OCI-LY1 (cell line): ENCODE measurements at regions not wholly inside any gene's neighbourhood (a gene's known extent, or its start where the extent isn't known, plus 50 kb on each side); places are given as distances from the start of the nearest gene placed in this dataset.

Experiments used
- H2AFZ ChIP-seq: fragments of 200-600 bp; sonication (generic), shearing (Covaris generic); 2 replicates; pipeline ENCODE4 v1.6.0; 2014; ENCODE audit warnings: antibody characterized with exemption, mild to moderate bottlenecking, low read length
- H3F3A ChIP-seq: fragments of 200-600 bp; sonication (generic), shearing (Covaris generic); 2 replicates; pipeline ENCODE4 v1.6.0; 2014; ENCODE audit warnings: mild to moderate bottlenecking, antibody characterized with exemption, low read length, moderate library complexity; ENCODE audit not compliant: insufficient read depth
- H3K27ac ChIP-seq: fragments of 200-600 bp; sonication (generic); 2 replicates; pipeline ENCODE4 v1.5.1; 2014; ENCODE audit warnings: low read length, mixed run types, mild to moderate bottlenecking, low read depth; ENCODE audit not compliant: poor library complexity, severe bottlenecking
- H3K27me3 ChIP-seq: fragments of 200-600 bp; sonication (generic); 2 replicates; pipeline ENCODE4 v1.6.0; 2014; ENCODE audit warnings: antibody characterized with exemption, mild to moderate bottlenecking, low read length, moderate library complexity; ENCODE audit not compliant: insufficient read depth
- H3K36me3 ChIP-seq: fragments of 200-600 bp; sonication (generic); 2 replicates; pipeline ENCODE4 v1.6.1; 2014; ENCODE audit warnings: mild to moderate bottlenecking, antibody characterized with exemption, low read length, moderate library complexity, mixed read lengths; ENCODE audit not compliant: insufficient read depth
- H3K4me1 ChIP-seq: fragments of 200-600 bp; sonication (generic); 2 replicates; pipeline ENCODE4 v1.5.1; 2014; ENCODE audit warnings: mild to moderate bottlenecking, low read length, moderate library complexity; ENCODE audit not compliant: insufficient read depth, severe bottlenecking
- H3K4me2 ChIP-seq: fragments of 200-600 bp; sonication (generic), shearing (Covaris generic); 2 replicates; pipeline ENCODE4 v1.6.1; 2014; ENCODE audit warnings: low read length
- H3K4me3 ChIP-seq: fragments of 200-600 bp; sonication (generic); 2 replicates; pipeline ENCODE4 v1.5.1; 2014; ENCODE audit warnings: low read length, low read depth, mild to moderate bottlenecking, mixed read lengths; ENCODE audit not compliant: poor library complexity, severe bottlenecking
- H3K79me2 ChIP-seq: fragments of 200-600 bp; shearing (Covaris generic); 2 replicates; pipeline ENCODE4 v1.6.1; 2016; ENCODE audit warnings: mixed run types, low read length, mixed read lengths; ENCODE audit not compliant: insufficient read depth
- H3K9ac ChIP-seq: fragments of 200-600 bp; sonication (generic), shearing (Covaris generic); 2 replicates; pipeline ENCODE4 v1.6.1; 2014; ENCODE audit warnings: mild to moderate bottlenecking, low read length, mixed read lengths
- H3K9me2 ChIP-seq: fragments of 200-600 bp; sonication (generic), shearing (Covaris generic); 2 replicates; pipeline ENCODE4 v1.6.1; 2014; ENCODE audit warnings: low read depth, mild to moderate bottlenecking, low read length, mixed read lengths
- H3K9me3 ChIP-seq: fragments of 200-600 bp; shearing (Covaris generic); 2 replicates; pipeline ENCODE4 v1.6.1; 2014; ENCODE audit warnings: low read length, mixed read lengths
- H4K20me1 ChIP-seq: fragments of 200-600 bp; sonication (generic), shearing (Covaris generic); 2 replicates; pipeline ENCODE4 v1.6.0; 2016; ENCODE audit warnings: mild to moderate bottlenecking, low read length; ENCODE audit not compliant: insufficient read depth
- CTCF ChIP-seq: fragments of 200-600 bp; sonication (generic), shearing (Covaris generic); IDR thresholded peaks from 2 replicates; pipeline ENCODE4 v1.5.1; 2017; ENCODE audit warnings: mild to moderate bottlenecking, antibody characterized with exemption, low read length, moderate library complexity, mixed read lengths
- EZH2 ChIP-seq: fragments of 200-600 bp; sonication (generic), shearing (Covaris generic); IDR thresholded peaks from 2 replicates; pipeline ENCODE4 v1.8.0; 2017; ENCODE audit warnings: borderline replicate concordance, mixed run types, mild to moderate bottlenecking, antibody characterized with exemption, low read length, moderate library complexity, mixed read lengths

GRCh38 chr3:193847402-193847801, 254.4 kb downstream of the OPA1 start:
- Histone ChIP-seq H3K4me3 (no peak overlapping the region), H2AFZ (no peak overlapping the region), H4K20me1 (no peaks in the 10 kb centered on the region), H3F3A (no peaks in the 10 kb centered on the region), H3K79me2 (no peaks in the 10 kb centered on the region), H3K9me3 (no peaks in the 10 kb centered on the region), H3K4me1 (no peaks in the 10 kb centered on the region), H3K9ac (no peak overlapping the region), H3K4me2 (no peak overlapping the region), H3K36me3 (no peaks in the 10 kb centered on the region), H3K9me2 (no peaks in the 10 kb centered on the region), H3K27ac (no peak overlapping the region), H3K27me3 (no peaks in the 10 kb centered on the region)
- no peak for TF ChIP-seq EZH2
- TF ChIP-seq CTCF = no peak

- Histone ChIP-seq H3K79me2 (no peaks in the 10 kb centered on the region), H3K4me1 (no peaks in the 10 kb centered on the region), H3F3A (no peaks in the 10 kb centered on the region), H2AFZ (no peak overlapping the region), H4K20me1 (no peaks in the 10 kb centered on the region), H3K4me3 (no peak overlapping the region), H3K36me3 (no peaks in the 10 kb centered on the region), H3K9me2 (no peaks in the 10 kb centered on the region), H3K9me3 (no peaks in the 10 kb centered on the region), H3K27ac (no peak overlapping the region), H3K9ac (no peak overlapping the region), H3K4me2 (no peak overlapping the region), H3K27me3 (no peaks in the 10 kb centered on the region)
- TF ChIP-seq EZH2 (no peak), CTCF (no peak)
These were observed 255.5 kb downstream of the OPA1 start for GRCh38 chr3:193848547-193848946.

GRCh38 chr3:193850084-193850619, 257.1 kb downstream of the OPA1 start:
- Histone ChIP-seq H3K27me3 (no peaks in the 10 kb centered on the region), H3K36me3 (no peaks in the 10 kb centered on the region), H3K4me3 (no peak overlapping the region), H3K27ac (no peak overlapping the region), H3K9me2 (no peaks in the 10 kb centered on the region), H3F3A (no peaks in the 10 kb centered on the region), H2AFZ (no peak overlapping the region), H3K79me2 (no peaks in the 10 kb centered on the region), H3K9ac (no peak overlapping the region), H3K9me3 (no peaks in the 10 kb centered on the region), H4K20me1 (no peaks in the 10 kb centered on the region), H3K4me2 (no peak overlapping the region), H3K4me1 (no peaks in the 10 kb centered on the region)
- TF ChIP-seq EZH2 = no peak
- TF ChIP-seq CTCF = no peak
